T-cell (primary cell): ENCODE measurements at regions not wholly inside any gene's neighbourhood (a gene's known extent, or its start where the extent isn't known, plus 50 kb on each side); places are given as distances from the start of the nearest gene placed in this dataset.

ENCODE experiments used
- ATAC-seq, 4 experiments: fragments of 200-7000 bp in 3 of 4; fragments of 150-1000 bp in 1 of 4; cut with Tn5 transposase; replicated peaks in 1 of 4; 1 replicate in 3 of 4; 2 replicates in 1 of 4; pipeline ENCODE4 v1.10.0; 2021; ENCODE audit warnings: moderate library complexity in 3 of 4, mild to moderate bottlenecking in 2 of 4, moderate number of reproducible peaks in 1 of 4
- CTCF ChIA-PET, 2 donors: fragments of 300-600 bp; sonication (Branson Sonifier 250); formaldehyde crosslinking; loops; one replicate each; lab custom pipeline; 2022; ENCODE audit warnings: antibody characterized with exemption in 2 of 2; lab: Charles Lee
- POLR2A ChIA-PET, 2 donors: fragments of 300-600 bp; sonication (Branson Sonifier 250); formaldehyde crosslinking; loops; one replicate each; lab custom pipeline; 2022; ENCODE audit warnings: antibody characterized with exemption in 2 of 2; lab: Charles Lee
- DNase-seq, 35 experiments: peaks; one replicate each; pipeline versions ENCODE4 v3.0.0 to v3.0.0-alpha.2; 2013 to 2023
- H3K27ac ChIP-seq: one replicate; pipeline ENCODE4 v1.5.1; 2013; ENCODE audit warnings: low read length
- H3K27me3 ChIP-seq, 2 experiments: replicated peaks in 1 of 2; 1 replicate in 1 of 2; 2 replicates in 1 of 2; pipeline versions ENCODE4 v1.6.1 to v1.7.0; 2013; ENCODE audit warnings: low read length in 1 of 2, mixed read lengths in 1 of 2; ENCODE audit not compliant: control insufficient read depth in 2 of 2, insufficient read depth in 2 of 2; ENCODE audit errors: extremely low read depth in 1 of 2
- H3K36me3 ChIP-seq, 2 donors: 1 replicate in 1 of 2; 2 replicates in 1 of 2; pipeline versions ENCODE4 v1.6.1 to v1.7.0; 2013; ENCODE audit warnings: low read length in 1 of 2; ENCODE audit not compliant: control insufficient read depth in 2 of 2, insufficient read depth in 1 of 2; ENCODE audit errors: extremely low read depth in 1 of 2
- H3K4me1 ChIP-seq, 2 experiments: 1 replicate in 1 of 2; 2 replicates in 1 of 2; pipeline versions ENCODE4 v1.6.1 to v1.7.0; 2013; ENCODE audit warnings: low read length in 2 of 2, mixed read lengths in 1 of 2; ENCODE audit not compliant: insufficient read depth in 2 of 2, control insufficient read depth in 1 of 2; ENCODE audit errors: extremely low read depth in 1 of 2
- H3K4me3 ChIP-seq, 2 donors: 1 replicate in 1 of 2; 2 replicates in 1 of 2; pipeline versions ENCODE4 v1.5.1 to v1.7.0; 2013; ENCODE audit warnings: mild to moderate bottlenecking in 2 of 2, low read length in 1 of 2, moderate library complexity in 1 of 2; ENCODE audit not compliant: control insufficient read depth in 1 of 2; ENCODE audit errors: extremely low read depth in 1 of 2
- H3K9me3 ChIP-seq: 2 replicates; pipeline ENCODE4 v1.7.0; 2013
- H3K27ac Mint-ChIP-seq, 2 donors: one replicate each; pipeline ENCODE4 v1.8.0; 2020 to 2021; ENCODE audit warnings: mild to moderate bottlenecking in 2 of 2, mixed read lengths in 2 of 2
- H3K27me3 Mint-ChIP-seq, 2 donors: one replicate each; pipeline ENCODE4 v1.8.0; 2021 to 2022; ENCODE audit warnings: mixed read lengths in 2 of 2
- H3K36me3 Mint-ChIP-seq: one replicate; pipeline ENCODE4 v1.8.0; 2021; ENCODE audit warnings: mixed read lengths
- H3K4me1 Mint-ChIP-seq, 3 donors: one replicate each; pipeline ENCODE4 v1.8.0; 2020 to 2022; ENCODE audit warnings: mixed read lengths in 3 of 3, mild to moderate bottlenecking in 1 of 3
- H3K4me3 Mint-ChIP-seq, 3 donors: one replicate each; pipeline ENCODE4 v1.8.0; 2020 to 2022; ENCODE audit warnings: mild to moderate bottlenecking in 3 of 3, mixed read lengths in 3 of 3, moderate library complexity in 3 of 3
- H3K9me3 Mint-ChIP-seq, 3 donors: one replicate each; pipeline ENCODE4 v1.8.0; 2020 to 2022; ENCODE audit warnings: mixed read lengths in 3 of 3
- WGBS: methylation state at CpG from one replicate; pipeline ENCODE4 v1.1.5; 2013; ENCODE audit warnings: missing lambda C conversion rate; ENCODE audit not compliant: insufficient coverage; 5-methylcytosine and 5-hydroxymethylcytosine counted together

- ChIA-PET CTCF (no interaction called here), POLR2A (no interaction called here)
- Mint-ChIP-seq H3K27ac (no peak overlapping the region), H3K36me3 (no peaks in the 10 kb centered on the region), H3K4me1 (peaks cover 0 to 9% (median 0%) of the 10 kb centered on the region in 3 donors), H3K4me3 (no peak overlapping the region), H3K27me3 (peaks cover 1 to 6% of the 10 kb centered on the region in 2 donors), H3K9me3 (no peaks in the 10 kb centered on the region)
- no peak for ATAC-seq
- H3K36me3 ChIP-seq, result no peaks in the 10 kb centered on the region
- 80% methylated on average over 2 of the region's 4 CpGs for WGBS
- no peaks in the 10 kb centered on the region for H3K9me3 ChIP-seq
- H3K27me3 ChIP-seq, result peaks cover 0 to 2% of the 10 kb centered on the region in 2 experiments
- no peak overlapping the region for H3K4me3 ChIP-seq
- H3K4me1 ChIP-seq, result no peaks in the 10 kb centered on the region
- no peak for DNase-seq
- H3K27ac ChIP-seq, result no peak overlapping the region
These were observed 57.4 kb upstream of the WNT11 start for GRCh38 chr11:76263657-76264056.

DNA sequence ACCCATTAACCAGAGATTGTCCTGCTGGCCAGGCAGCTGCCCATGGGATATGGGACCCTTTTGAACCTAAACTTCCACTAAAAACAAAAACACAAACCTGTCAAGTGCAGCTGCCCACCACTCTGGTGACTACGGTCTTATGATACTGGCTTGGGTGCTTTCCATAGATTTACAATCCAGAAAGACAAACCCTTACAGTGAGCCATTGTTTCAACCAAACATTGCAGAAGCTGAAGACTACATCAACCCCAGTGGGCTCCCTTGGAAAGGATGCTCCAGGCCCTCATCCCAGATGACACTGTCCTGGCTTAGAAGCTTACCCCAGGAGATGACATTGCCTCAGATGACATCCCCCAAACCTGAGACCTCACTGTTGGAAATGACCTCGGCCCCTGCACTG lies 56.9 kb upstream of the WNT11 start:
- DNase-seq (no peak), ATAC-seq (no peak)
- no peak overlapping the region for H3K4me3 ChIP-seq
- H3K4me1 ChIP-seq, result no peaks in the 10 kb centered on the region
- no peak overlapping the region for H3K27ac Mint-ChIP-seq
- H3K9me3 Mint-ChIP-seq, result no peaks in the 10 kb centered on the region
- POLR2A ChIA-PET, result no interaction called here
- CTCF ChIA-PET, result interaction anchor here in 1 of 2 donors (0.5 kb wide), 1 partner anchor 10 kb away, joined by 4 read pairs; no protein-coding TSS in a partner anchor
- H3K27me3 Mint-ChIP-seq, result peaks cover 1 to 3% of the 10 kb centered on the region in 2 donors
- no peaks in the 10 kb centered on the region for H3K9me3 ChIP-seq
- peaks cover 0 to 2% of the 10 kb centered on the region in 2 experiments for H3K27me3 ChIP-seq
- peaks cover 0 to 9% (median 0%) of the 10 kb centered on the region in 3 donors for H3K4me1 Mint-ChIP-seq
- H3K36me3 ChIP-seq, result no peaks in the 10 kb centered on the region
- H3K27ac ChIP-seq, result no peak overlapping the region
- no peak overlapping the region for H3K4me3 Mint-ChIP-seq
- WGBS, result 81% methylated on average over 1 of the region's 2 CpGs
- no peaks in the 10 kb centered on the region for H3K36me3 Mint-ChIP-seq

GRCh38 chr11:76260296-76260925 lies 54.1 kb upstream of the WNT11 start:
- H3K36me3 ChIP-seq, result no peaks in the 10 kb centered on the region
- H3K36me3 Mint-ChIP-seq, result no peaks in the 10 kb centered on the region
- H3K9me3 ChIP-seq, result no peaks in the 10 kb centered on the region
- H3K4me3 Mint-ChIP-seq, result no peak overlapping the region
- H3K4me1 Mint-ChIP-seq, result peaks cover 0 to 9% (median 0%) of the 10 kb centered on the region in 3 donors
- H3K27ac Mint-ChIP-seq, result no peak overlapping the region
- CTCF ChIA-PET, result no interaction called here
- H3K27ac ChIP-seq, result no peak overlapping the region
- no peak overlapping the region for H3K4me3 ChIP-seq
- H3K27me3 ChIP-seq, result peaks cover 0 to 16% of the 10 kb centered on the region in 2 experiments
- WGBS, result 74% methylated on average over 7 of the region's 10 CpGs
- no peaks in the 10 kb centered on the region for H3K9me3 Mint-ChIP-seq
- ATAC-seq (no peak), DNase-seq (no peak)
- POLR2A ChIA-PET, result no interaction called here
- H3K4me1 ChIP-seq, result no peaks in the 10 kb centered on the region
- H3K27me3 Mint-ChIP-seq, result peaks cover 0 to 3% of the 10 kb centered on the region in 2 donors

DNA sequence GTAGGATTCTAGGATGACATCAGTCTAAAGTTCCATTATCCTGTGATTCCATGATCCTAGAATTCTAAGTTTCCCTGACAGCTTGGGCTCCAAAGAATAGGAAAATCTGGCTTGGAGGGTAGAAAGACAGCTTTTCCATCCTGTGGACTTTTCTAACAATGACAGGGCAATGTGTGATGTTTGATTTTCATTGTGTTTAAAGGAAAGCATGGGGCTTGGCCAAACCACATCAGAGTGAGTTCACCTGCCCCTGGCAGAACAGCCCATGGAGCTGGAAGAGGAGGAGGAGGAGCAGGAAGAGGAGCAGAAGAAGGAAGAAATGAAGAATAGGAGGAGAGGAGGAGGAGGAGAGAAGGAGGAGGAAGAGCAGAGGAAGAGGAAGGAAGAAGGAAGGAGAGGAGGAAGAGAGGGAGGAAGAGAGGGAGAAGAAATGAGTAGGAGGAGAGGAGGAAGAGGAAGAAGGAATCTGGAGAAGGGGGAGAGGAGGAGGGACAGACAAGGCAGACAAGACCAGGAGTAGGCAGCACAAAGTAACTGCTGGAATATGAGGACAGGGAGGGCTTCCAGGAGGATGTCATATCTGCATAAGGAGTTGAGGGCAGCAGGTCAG lies 53.1 kb upstream of the WNT11 start:
- no peaks in the 10 kb centered on the region for H3K36me3 Mint-ChIP-seq
- Histone ChIP-seq H3K9me3 (no peaks in the 10 kb centered on the region), H3K4me3 (no peak overlapping the region), H3K27ac (no peak overlapping the region), H3K36me3 (no peaks in the 10 kb centered on the region), H3K4me1 (no peaks in the 10 kb centered on the region), H3K27me3 (peaks cover 0 to 20% of the 10 kb centered on the region in 2 experiments)
- H3K27ac Mint-ChIP-seq, result no peak overlapping the region
- peaks cover 0 to 9% (median 0%) of the 10 kb centered on the region in 3 donors for H3K4me1 Mint-ChIP-seq
- ATAC-seq (no peak), DNase-seq (no peak)
- CTCF ChIA-PET, result no interaction called here
- H3K9me3 Mint-ChIP-seq, result no peaks in the 10 kb centered on the region
- no peak overlapping the region for H3K4me3 Mint-ChIP-seq
- peaks cover 0 to 3% of the 10 kb centered on the region in 2 donors for H3K27me3 Mint-ChIP-seq
- POLR2A ChIA-PET, result no interaction called here

GRCh38 chr11:76257074-76257719 lies 50.9 kb upstream of the WNT11 start:
- H3K4me1 Mint-ChIP-seq, result peaks cover 0 to 9% (median 0%) of the 10 kb centered on the region in 3 donors
- Histone ChIP-seq H3K36me3 (no peaks in the 10 kb centered on the region), H3K4me3 (no peak overlapping the region), H3K27me3 (peaks cover 0 to 27% of the 10 kb centered on the region in 2 experiments), H3K27ac (no peak overlapping the region), H3K4me1 (no peaks in the 10 kb centered on the region), H3K9me3 (no peaks in the 10 kb centered on the region)
- no peaks in the 10 kb centered on the region for H3K36me3 Mint-ChIP-seq
- ATAC-seq (no peak), DNase-seq (no peak)
- H3K4me3 Mint-ChIP-seq, result no peak overlapping the region
- 82% methylated on average over 10 of the region's 15 CpGs for WGBS
- CTCF ChIA-PET, result no interaction called here
- POLR2A ChIA-PET, result no interaction called here
- peaks cover 0 to 1% of the 10 kb centered on the region in 2 donors for H3K27me3 Mint-ChIP-seq
- no peaks in the 10 kb centered on the region for H3K9me3 Mint-ChIP-seq
- H3K27ac Mint-ChIP-seq, result no peak overlapping the region

- POLR2A ChIA-PET, result no interaction called here
- CTCF ChIA-PET, result interaction anchor here in 1 of 2 donors (0.5 kb wide), 1 partner anchor 431 kb away, joined by 6 read pairs; no protein-coding TSS in a partner anchor
- Mint-ChIP-seq H3K36me3 (no peaks in the 10 kb centered on the region), H3K4me1 (peaks cover 0 to 9% (median 0%) of the 10 kb centered on the region in 3 donors), H3K27me3 (peaks cover 0 to 1% of the 10 kb centered on the region in 2 donors), H3K27ac (no peak overlapping the region), H3K9me3 (no peaks in the 10 kb centered on the region), H3K4me3 (no peak overlapping the region)
- ATAC-seq, result no peak
- H3K27me3 ChIP-seq, result peaks cover 0 to 29% of the 10 kb centered on the region in 2 experiments
- DNase-seq, result no peak
- no peak overlapping the region for H3K4me3 ChIP-seq
- no peak overlapping the region for H3K27ac ChIP-seq
- H3K4me1 ChIP-seq, result no peaks in the 10 kb centered on the region
- WGBS, result 85% methylated on average over 13 of the region's 14 CpGs
- H3K9me3 ChIP-seq, result no peaks in the 10 kb centered on the region
- no peaks in the 10 kb centered on the region for H3K36me3 ChIP-seq
These were observed 50.1 kb upstream of the WNT11 start for GRCh38 chr11:76256448-76256847.
